KMS-11 (cell line): ENCODE measurements at regions not wholly inside any gene's neighbourhood (a gene's known extent, or its start where the extent isn't known, plus 50 kb on each side); places are given as distances from the start of the nearest gene placed in this dataset.

ENCODE experiments used
- H2AFZ ChIP-seq: fragments of 200-600 bp; sonication (generic); 2 replicates; pipeline ENCODE4 v1.6.1; 2016; ENCODE audit warnings: antibody characterized with exemption, mixed run types, low read depth
- H3K27ac ChIP-seq: fragments of 200-600 bp; sonication (generic); 2 replicates; pipeline ENCODE4 v1.6.1; 2016; ENCODE audit warnings: mild to moderate bottlenecking, mixed run types
- H3K27me3 ChIP-seq: fragments of 200-600 bp; sonication (generic); 2 replicates; pipeline ENCODE4 v1.6.1; 2017; ENCODE audit warnings: mild to moderate bottlenecking, low read depth, mixed run types, moderate library complexity; ENCODE audit not compliant: insufficient read depth
- H3K36me3 ChIP-seq: fragments of 200-600 bp; sonication (generic); 2 replicates; pipeline ENCODE4 v1.6.1; 2017; ENCODE audit warnings: mild to moderate bottlenecking, mixed run types; ENCODE audit not compliant: insufficient read depth
- H3K4me1 ChIP-seq: fragments of 200-600 bp; sonication (generic); 2 replicates; pipeline ENCODE4 v1.6.1; 2016; ENCODE audit warnings: mild to moderate bottlenecking, low read depth, mixed run types; ENCODE audit not compliant: poor library complexity, severe bottlenecking
- H3K4me2 ChIP-seq: fragments of 200-600 bp; sonication (generic); 2 replicates; pipeline ENCODE4 v1.7.0; 2016; ENCODE audit warnings: mild to moderate bottlenecking, mixed run types
- H3K4me3 ChIP-seq: fragments of 200-600 bp; sonication (generic); IDR thresholded peaks from 2 replicates; pipeline ENCODE4 v1.6.1; 2017; ENCODE audit warnings: low read depth, low read length, mixed read lengths; ENCODE audit not compliant: insufficient read depth
- H3K79me2 ChIP-seq: fragments of 200-600 bp; sonication (generic); 2 replicates; pipeline ENCODE4 v1.6.1; 2016; ENCODE audit warnings: low read depth, mixed run types; ENCODE audit not compliant: insufficient read depth
- H3K9ac ChIP-seq: fragments of 200-600 bp; sonication (generic); 2 replicates; pipeline ENCODE4 v1.6.1; 2016; ENCODE audit warnings: mild to moderate bottlenecking, mixed run types
- H4K20me1 ChIP-seq: fragments of 200-600 bp; sonication (generic); 2 replicates; pipeline ENCODE4 v1.6.1; 2016; ENCODE audit warnings: mild to moderate bottlenecking, mixed run types; ENCODE audit not compliant: insufficient read depth
- TF ChIP-seq, protein P1 (sequence below): fragments of 200-600 bp; sonication (generic); conservative IDR thresholded peaks from 2 replicates; pipeline ENCODE4 v1.6.1; 2017; ENCODE audit warnings: low read depth, mild to moderate bottlenecking, antibody characterized with exemption, low read length, moderate library complexity, mixed read lengths

DNA sequence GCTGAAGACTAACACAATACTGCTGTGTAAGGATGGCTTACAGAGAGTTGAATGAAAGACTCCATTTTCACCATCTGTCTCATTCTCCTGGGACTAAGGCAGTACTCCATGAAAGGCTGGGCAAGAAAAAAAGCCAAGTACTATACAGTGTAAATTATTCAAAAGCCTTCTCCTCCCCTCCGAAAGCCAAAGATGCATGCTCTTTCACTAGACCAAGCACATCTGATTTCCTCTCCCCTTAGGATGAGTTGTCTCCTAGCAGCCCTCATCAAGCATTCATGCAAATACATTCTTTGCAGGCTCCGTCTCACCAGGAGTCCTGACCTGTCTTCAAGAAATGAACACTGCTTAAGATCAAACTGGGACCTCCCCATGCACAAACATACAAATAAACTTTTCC is 133.5 kb upstream of the THBS1 start:
- no peak overlapping the region for H3K9ac ChIP-seq
- H2AFZ ChIP-seq, result no peak overlapping the region
- no peaks in the 10 kb centered on the region for H4K20me1 ChIP-seq
- H3K4me1 ChIP-seq, result peaks cover 25% of the 10 kb centered on the region
- H3K4me3 ChIP-seq, result no peak overlapping the region
- H3K27ac ChIP-seq, result no peak overlapping the region
- H3K79me2 ChIP-seq, result no peaks in the 10 kb centered on the region
- no peaks in the 10 kb centered on the region for H3K27me3 ChIP-seq
- no peaks in the 10 kb centered on the region for H3K36me3 ChIP-seq
- no peak overlapping the region for H3K4me2 ChIP-seq
- TF ChIP-seq, protein P1, sequence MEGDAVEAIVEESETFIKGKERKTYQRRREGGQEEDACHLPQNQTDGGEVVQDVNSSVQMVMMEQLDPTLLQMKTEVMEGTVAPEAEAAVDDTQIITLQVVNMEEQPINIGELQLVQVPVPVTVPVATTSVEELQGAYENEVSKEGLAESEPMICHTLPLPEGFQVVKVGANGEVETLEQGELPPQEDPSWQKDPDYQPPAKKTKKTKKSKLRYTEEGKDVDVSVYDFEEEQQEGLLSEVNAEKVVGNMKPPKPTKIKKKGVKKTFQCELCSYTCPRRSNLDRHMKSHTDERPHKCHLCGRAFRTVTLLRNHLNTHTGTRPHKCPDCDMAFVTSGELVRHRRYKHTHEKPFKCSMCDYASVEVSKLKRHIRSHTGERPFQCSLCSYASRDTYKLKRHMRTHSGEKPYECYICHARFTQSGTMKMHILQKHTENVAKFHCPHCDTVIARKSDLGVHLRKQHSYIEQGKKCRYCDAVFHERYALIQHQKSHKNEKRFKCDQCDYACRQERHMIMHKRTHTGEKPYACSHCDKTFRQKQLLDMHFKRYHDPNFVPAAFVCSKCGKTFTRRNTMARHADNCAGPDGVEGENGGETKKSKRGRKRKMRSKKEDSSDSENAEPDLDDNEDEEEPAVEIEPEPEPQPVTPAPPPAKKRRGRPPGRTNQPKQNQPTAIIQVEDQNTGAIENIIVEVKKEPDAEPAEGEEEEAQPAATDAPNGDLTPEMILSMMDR, result no peak

DNA sequence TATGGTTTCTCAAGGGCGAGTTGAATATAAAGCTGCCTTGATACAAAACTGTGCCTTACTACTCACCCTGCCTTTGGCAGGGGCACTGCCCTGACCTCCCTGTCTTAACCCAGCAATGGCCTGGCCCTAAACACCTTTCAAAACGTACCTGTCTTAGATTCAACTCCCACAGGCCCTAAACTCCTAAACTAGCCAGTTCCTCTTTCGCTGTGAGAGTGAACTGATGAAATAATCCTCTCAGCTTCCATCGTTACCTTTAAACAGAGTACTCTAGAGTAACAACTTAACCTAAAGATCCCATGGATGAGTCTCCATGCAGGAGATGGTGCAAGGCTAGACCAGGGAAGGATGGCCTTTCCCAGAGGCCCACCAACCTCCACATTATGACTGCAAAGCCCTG is 133.0 kb upstream of the THBS1 start:
- no peak overlapping the region for H2AFZ ChIP-seq

DNA sequence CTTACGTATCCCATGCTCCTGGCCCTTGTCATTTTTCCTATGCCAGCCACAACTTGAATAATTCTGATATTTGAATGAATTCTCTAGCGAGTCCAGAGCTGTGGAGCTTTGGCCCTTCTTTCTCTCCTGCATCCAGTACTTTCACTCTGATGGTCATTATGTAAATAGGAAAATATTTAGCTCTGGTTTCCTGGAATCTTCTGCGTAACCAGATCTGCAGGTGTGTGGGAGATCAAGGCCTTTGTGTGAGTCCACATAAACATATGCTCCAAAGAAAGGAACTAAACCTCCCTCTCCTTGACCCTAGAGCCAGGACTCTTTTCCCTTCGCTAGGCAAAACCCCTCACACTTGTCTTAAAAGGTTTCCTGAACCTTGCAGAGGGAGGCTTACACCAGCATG is 132.5 kb upstream of the THBS1 start:
- TF ChIP-seq, protein P1, result no peak
- Histone ChIP-seq H2AFZ (no peak overlapping the region), H3K4me3 (no peak overlapping the region), H3K79me2 (no peaks in the 10 kb centered on the region), H3K27ac (no peak overlapping the region), H3K36me3 (no peaks in the 10 kb centered on the region), H3K27me3 (no peaks in the 10 kb centered on the region), H3K4me1 (peaks cover 25% of the 10 kb centered on the region), H3K4me2 (no peak overlapping the region), H4K20me1 (no peaks in the 10 kb centered on the region), H3K9ac (no peak overlapping the region)

More for the DNA sequence above, 133.0 kb upstream of the THBS1 start:
- no peaks in the 10 kb centered on the region for H3K79me2 ChIP-seq
- no peak overlapping the region for H3K27ac ChIP-seq
- no peak overlapping the region for H3K4me2 ChIP-seq
- no peaks in the 10 kb centered on the region for H3K27me3 ChIP-seq
- H3K4me3 ChIP-seq, result no peak overlapping the region
- TF ChIP-seq, protein P1, result no peak
- no peaks in the 10 kb centered on the region for H3K36me3 ChIP-seq
- H3K9ac ChIP-seq, result no peak overlapping the region
- H4K20me1 ChIP-seq, result no peaks in the 10 kb centered on the region
- H3K4me1 ChIP-seq, result peaks cover 25% of the 10 kb centered on the region

DNA sequence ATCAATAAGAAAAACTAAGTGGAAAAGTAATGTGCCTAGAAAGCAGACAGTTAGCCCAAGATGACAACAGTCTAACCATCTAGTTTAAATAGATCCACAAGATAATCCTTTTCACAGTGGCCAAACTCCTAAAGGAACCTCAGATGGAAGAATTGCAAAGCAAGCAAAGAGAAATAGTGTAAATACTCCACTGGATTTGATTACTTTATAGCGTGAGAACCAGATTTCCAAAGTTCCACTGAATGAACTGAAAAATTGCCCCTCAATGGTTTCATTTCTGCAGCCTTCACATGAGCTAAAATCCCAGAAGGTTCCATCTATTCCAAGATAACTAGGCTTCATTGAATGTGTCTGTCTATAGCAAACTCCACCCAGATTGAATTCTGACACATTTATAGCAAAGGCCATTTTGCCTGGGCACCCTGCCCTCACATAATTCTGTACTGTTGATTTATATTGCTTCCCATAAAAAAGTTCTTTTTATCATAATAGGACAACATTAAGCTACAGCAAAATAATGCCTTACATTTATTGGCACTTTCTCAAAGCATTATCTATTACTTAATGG is 129.7 kb upstream of the THBS1 start:
- Histone ChIP-seq H3K79me2 (no peaks in the 10 kb centered on the region), H2AFZ (no peak overlapping the region), H3K27me3 (no peaks in the 10 kb centered on the region), H3K27ac (no peak overlapping the region), H3K4me1 (peaks cover 25% of the 10 kb centered on the region), H3K9ac (no peak overlapping the region), H4K20me1 (no peaks in the 10 kb centered on the region), H3K4me2 (no peak overlapping the region), H3K36me3 (no peaks in the 10 kb centered on the region), H3K4me3 (no peak overlapping the region)
- TF ChIP-seq, protein P1, result no peak
